ENCODE measurements at regions not wholly inside any gene's neighbourhood (a gene's known extent, or its start where the extent isn't known, plus 50 kb on each side); places are given as distances from the start of the nearest gene placed in this dataset.

DNA sequence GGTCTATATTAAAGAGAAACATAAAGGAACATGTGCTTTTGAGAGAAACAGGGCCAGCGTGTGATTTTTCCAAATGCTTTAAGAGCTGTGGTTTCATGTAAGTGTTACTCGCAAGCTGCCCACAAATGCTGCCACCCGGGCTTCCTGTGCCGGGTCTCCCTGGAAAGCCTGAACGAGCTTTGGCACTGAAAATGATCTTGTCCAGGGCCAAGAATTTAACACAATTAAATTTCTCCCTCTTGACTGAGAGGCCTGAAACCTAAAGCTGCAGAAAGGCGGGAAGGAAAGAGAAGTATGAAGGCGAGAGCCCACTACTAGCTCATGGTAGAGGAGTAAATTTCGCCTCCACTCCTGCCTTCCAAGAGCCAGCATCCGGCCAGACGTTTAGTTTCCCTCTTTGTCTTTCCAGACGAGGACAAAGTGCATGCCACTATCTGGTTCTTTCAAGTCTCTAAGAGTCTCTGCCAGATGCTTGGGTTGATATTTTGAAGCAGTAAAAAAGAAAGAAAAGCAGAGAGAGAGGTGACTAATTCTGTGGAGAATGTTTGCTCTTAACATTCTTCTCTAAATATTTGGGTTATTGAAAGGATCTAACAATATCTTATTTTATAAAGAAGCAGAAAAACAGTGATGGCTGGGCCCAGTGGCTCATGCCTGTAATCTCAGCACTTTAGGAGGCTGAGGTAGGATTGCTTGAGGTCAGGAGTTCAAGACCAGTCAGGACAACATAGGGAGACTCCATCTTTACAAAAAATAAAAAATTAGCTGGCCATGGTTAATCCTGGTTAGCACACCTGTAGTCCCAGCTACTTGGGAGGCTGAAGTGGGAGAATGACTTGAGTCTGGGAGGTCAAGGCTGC lies 100.0 kb upstream of the HNRNPU start:
- no peaks in the 10 kb centered on the region for H3K36me3 ChIP-seq (ENCODE audit: control insufficient read depth in 2 of 2, insufficient read depth in 2 of 2, low read length in 2 of 2)
- peak overlapping the region; percentile 58 to 69 for H3K9ac ChIP-seq (ENCODE audit: low read length in 2 of 2)
- peak overlapping the region; percentile 9 to 47 for H3K4me3 ChIP-seq (ENCODE audit: low read length in 2 of 2)
- H3K9me3 ChIP-seq (ENCODE audit: control insufficient read depth in 2 of 2, low read length in 2 of 2), result no peaks in the 10 kb centered on the region
- H3K27me3 ChIP-seq (ENCODE audit: control insufficient read depth in 1 of 2, insufficient read depth in 2 of 2, low read length in 2 of 2), result no peaks in the 10 kb centered on the region
- H3K4me1 ChIP-seq (ENCODE audit: control insufficient read depth, insufficient read depth, low read length), result peaks cover 24% of the 10 kb centered on the region
- peak overlapping the region; percentile 74 for H3K27ac ChIP-seq (ENCODE audit: low read length)

GRCh38 chr1:244963231-244963826 lies 99.0 kb upstream of the HNRNPU start:
- peak overlapping the region; percentile 74 for H3K27ac ChIP-seq (ENCODE audit: low read length)
- no peaks in the 10 kb centered on the region for H3K9me3 ChIP-seq (ENCODE audit: control insufficient read depth in 2 of 2, low read length in 2 of 2)
- H3K27me3 ChIP-seq (ENCODE audit: control insufficient read depth in 1 of 2, insufficient read depth in 2 of 2, low read length in 2 of 2), result no peaks in the 10 kb centered on the region
- H3K9ac ChIP-seq (ENCODE audit: low read length in 2 of 2), result peak overlapping the region; percentile 0 to 69
- H3K4me1 ChIP-seq (ENCODE audit: control insufficient read depth, insufficient read depth, low read length), result peaks cover 18% of the 10 kb centered on the region
- no peak overlapping the region for H3K4me3 ChIP-seq (ENCODE audit: low read length in 2 of 2)
- H3K36me3 ChIP-seq (ENCODE audit: control insufficient read depth in 2 of 2, insufficient read depth in 2 of 2, low read length in 2 of 2), result no peaks in the 10 kb centered on the region

GRCh38 chr1:244962130-244962529 lies 97.8 kb upstream of the HNRNPU start:
- Histone ChIP-seq H3K4me3 (ENCODE audit: low read length in 2 of 2) (no peak overlapping the region), H3K4me1 (ENCODE audit: control insufficient read depth, insufficient read depth, low read length) (peaks cover 15% of the 10 kb centered on the region), H3K27ac (ENCODE audit: low read length) (no peak overlapping the region), H3K36me3 (ENCODE audit: control insufficient read depth in 2 of 2, insufficient read depth in 2 of 2, low read length in 2 of 2) (no peaks in the 10 kb centered on the region), H3K9me3 (ENCODE audit: control insufficient read depth in 2 of 2, low read length in 2 of 2) (no peaks in the 10 kb centered on the region), H3K27me3 (ENCODE audit: control insufficient read depth in 1 of 2, insufficient read depth in 2 of 2, low read length in 2 of 2) (no peaks in the 10 kb centered on the region), H3K9ac (ENCODE audit: low read length in 2 of 2) (no peak overlapping the region)

DNA sequence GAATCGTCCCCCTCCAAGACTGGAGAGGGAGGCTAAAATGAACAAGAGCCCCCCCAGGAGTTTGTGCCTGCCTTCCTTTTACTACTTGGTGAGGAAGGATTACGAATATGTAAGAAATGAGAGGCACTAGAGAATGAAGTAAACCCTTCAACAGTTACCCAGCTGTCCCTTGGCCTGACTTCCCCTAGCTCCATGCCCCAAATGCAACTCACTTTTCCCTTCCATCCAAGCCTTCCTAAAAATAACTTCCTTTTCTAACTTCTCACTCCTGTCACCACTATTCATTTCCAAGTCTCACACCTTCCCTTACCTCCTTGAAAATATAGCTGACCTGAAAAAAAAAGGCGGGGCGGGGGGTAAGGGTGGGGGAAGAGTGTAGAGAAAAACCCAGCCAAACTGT lies 96.6 kb upstream of the HNRNPU start:
- Histone ChIP-seq H3K9ac (ENCODE audit: low read length in 2 of 2) (no peak overlapping the region), H3K27ac (ENCODE audit: low read length) (no peak overlapping the region), H3K36me3 (ENCODE audit: control insufficient read depth in 2 of 2, insufficient read depth in 2 of 2, low read length in 2 of 2) (no peaks in the 10 kb centered on the region), H3K27me3 (ENCODE audit: control insufficient read depth in 1 of 2, insufficient read depth in 2 of 2, low read length in 2 of 2) (no peaks in the 10 kb centered on the region), H3K9me3 (ENCODE audit: control insufficient read depth in 2 of 2, low read length in 2 of 2) (no peaks in the 10 kb centered on the region), H3K4me3 (ENCODE audit: low read length in 2 of 2) (no peak overlapping the region), H3K4me1 (ENCODE audit: control insufficient read depth, insufficient read depth, low read length) (peaks cover 15% of the 10 kb centered on the region)

GRCh38 chr1:244958593-244958992 lies 94.2 kb upstream of the HNRNPU start:
- Histone ChIP-seq H3K36me3 (ENCODE audit: control insufficient read depth in 2 of 2, insufficient read depth in 2 of 2, low read length in 2 of 2) (no peaks in the 10 kb centered on the region), H3K9me3 (ENCODE audit: control insufficient read depth in 2 of 2, low read length in 2 of 2) (no peaks in the 10 kb centered on the region), H3K4me1 (ENCODE audit: control insufficient read depth, insufficient read depth, low read length) (peaks cover 5% of the 10 kb centered on the region), H3K4me3 (ENCODE audit: low read length in 2 of 2) (no peak overlapping the region), H3K27ac (ENCODE audit: low read length) (no peak overlapping the region), H3K9ac (ENCODE audit: low read length in 2 of 2) (no peak overlapping the region), H3K27me3 (ENCODE audit: control insufficient read depth in 1 of 2, insufficient read depth in 2 of 2, low read length in 2 of 2) (no peaks in the 10 kb centered on the region)

DNA sequence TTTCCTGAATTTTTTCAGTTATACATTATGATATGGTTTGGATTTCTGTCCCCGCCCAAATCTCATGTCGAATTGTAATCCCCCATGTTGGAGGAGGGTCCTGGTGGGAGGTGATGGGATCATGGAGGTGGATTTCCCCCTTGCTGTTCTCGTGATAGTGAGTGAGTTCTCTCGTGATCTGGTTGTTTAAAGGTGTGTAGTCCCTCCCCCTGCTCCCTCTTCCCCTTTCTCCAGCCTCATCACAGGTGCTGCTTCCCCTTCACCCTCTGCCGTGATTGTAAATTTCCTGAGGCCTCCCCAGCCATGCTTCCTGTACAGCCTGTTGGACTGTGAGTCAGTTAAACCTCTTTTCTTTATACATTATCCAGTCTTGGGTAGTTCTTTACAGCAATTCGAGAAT lies 93.2 kb upstream of the HNRNPU start:
- no peak overlapping the region for H3K27ac ChIP-seq (ENCODE audit: low read length)
- H3K4me3 ChIP-seq (ENCODE audit: low read length in 2 of 2), result no peak overlapping the region
- H3K27me3 ChIP-seq (ENCODE audit: control insufficient read depth in 1 of 2, insufficient read depth in 2 of 2, low read length in 2 of 2), result no peaks in the 10 kb centered on the region
- H3K9ac ChIP-seq (ENCODE audit: low read length in 2 of 2), result no peak overlapping the region
- no peaks in the 10 kb centered on the region for H3K9me3 ChIP-seq (ENCODE audit: control insufficient read depth in 2 of 2, low read length in 2 of 2)
- H3K4me1 ChIP-seq (ENCODE audit: control insufficient read depth, insufficient read depth, low read length), result peaks cover 5% of the 10 kb centered on the region
- H3K36me3 ChIP-seq (ENCODE audit: control insufficient read depth in 2 of 2, insufficient read depth in 2 of 2, low read length in 2 of 2), result no peaks in the 10 kb centered on the region

DNA sequence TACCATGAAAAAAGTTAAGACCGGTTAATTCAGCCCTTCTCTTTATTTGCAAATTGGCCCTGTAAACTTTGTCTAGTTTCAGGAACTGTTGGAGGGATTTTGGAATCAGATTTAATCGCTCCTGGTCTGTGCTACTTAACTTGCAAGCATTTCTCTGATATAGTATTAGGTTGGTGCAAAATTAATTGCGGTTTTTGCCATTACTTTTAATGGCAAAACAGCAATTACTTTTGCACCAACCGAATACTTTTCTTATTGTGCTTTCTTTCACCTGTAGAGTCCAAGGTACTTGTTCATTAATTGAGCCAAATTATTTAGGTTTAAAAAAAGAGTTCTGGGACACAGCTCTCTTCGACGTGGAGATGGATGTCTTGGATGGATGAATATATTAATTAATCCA lies 92.8 kb upstream of the HNRNPU start:
- Histone ChIP-seq H3K9ac (ENCODE audit: low read length in 2 of 2) (no peak overlapping the region), H3K9me3 (ENCODE audit: control insufficient read depth in 2 of 2, low read length in 2 of 2) (no peaks in the 10 kb centered on the region), H3K36me3 (ENCODE audit: control insufficient read depth in 2 of 2, insufficient read depth in 2 of 2, low read length in 2 of 2) (no peaks in the 10 kb centered on the region), H3K4me3 (ENCODE audit: low read length in 2 of 2) (no peak overlapping the region), H3K27ac (ENCODE audit: low read length) (no peak overlapping the region), H3K27me3 (ENCODE audit: control insufficient read depth in 1 of 2, insufficient read depth in 2 of 2, low read length in 2 of 2) (no peaks in the 10 kb centered on the region), H3K4me1 (ENCODE audit: control insufficient read depth, insufficient read depth, low read length) (peaks cover 5% of the 10 kb centered on the region)

DNA sequence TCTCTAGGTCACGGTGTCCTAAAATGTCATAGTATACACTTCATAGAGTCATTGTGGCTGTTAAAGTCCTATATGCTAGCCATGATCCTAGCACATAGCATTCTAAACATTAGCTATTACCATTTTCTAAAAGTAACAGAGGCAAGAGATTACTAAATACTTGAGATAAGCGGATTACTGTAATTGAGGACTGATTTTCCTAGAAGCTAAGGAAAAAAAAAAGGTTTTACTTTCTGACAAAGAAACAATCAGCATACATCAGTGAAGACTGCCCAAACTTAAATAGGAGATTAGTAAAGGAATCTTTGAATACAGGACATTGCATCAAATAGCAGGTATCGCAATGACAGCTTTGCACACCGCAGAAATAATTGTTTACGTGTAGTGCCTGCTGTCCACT lies 91.3 kb upstream of the HNRNPU start:
- no peak overlapping the region for H3K9ac ChIP-seq (ENCODE audit: low read length in 2 of 2)

GRCh38 chr1:244954359-244954758 lies 90.0 kb upstream of the HNRNPU start:
- Histone ChIP-seq H3K27me3 (ENCODE audit: control insufficient read depth in 1 of 2, insufficient read depth in 2 of 2, low read length in 2 of 2) (no peaks in the 10 kb centered on the region), H3K9me3 (ENCODE audit: control insufficient read depth in 2 of 2, low read length in 2 of 2) (no peaks in the 10 kb centered on the region), H3K36me3 (ENCODE audit: control insufficient read depth in 2 of 2, insufficient read depth in 2 of 2, low read length in 2 of 2) (no peaks in the 10 kb centered on the region), H3K27ac (ENCODE audit: low read length) (no peak overlapping the region), H3K9ac (ENCODE audit: low read length in 2 of 2) (no peak overlapping the region), H3K4me1 (ENCODE audit: control insufficient read depth, insufficient read depth, low read length) (peaks cover 5% of the 10 kb centered on the region), H3K4me3 (ENCODE audit: low read length in 2 of 2) (no peak overlapping the region)

More for the DNA sequence above, 91.3 kb upstream of the HNRNPU start:
- H3K4me1 ChIP-seq (ENCODE audit: control insufficient read depth, insufficient read depth, low read length), result peaks cover 5% of the 10 kb centered on the region
- no peaks in the 10 kb centered on the region for H3K36me3 ChIP-seq (ENCODE audit: control insufficient read depth in 2 of 2, insufficient read depth in 2 of 2, low read length in 2 of 2)
- no peak overlapping the region for H3K4me3 ChIP-seq (ENCODE audit: low read length in 2 of 2)
- no peaks in the 10 kb centered on the region for H3K9me3 ChIP-seq (ENCODE audit: control insufficient read depth in 2 of 2, low read length in 2 of 2)
- H3K27me3 ChIP-seq (ENCODE audit: control insufficient read depth in 1 of 2, insufficient read depth in 2 of 2, low read length in 2 of 2), result no peaks in the 10 kb centered on the region
- H3K27ac ChIP-seq (ENCODE audit: low read length), result no peak overlapping the region

DNA sequence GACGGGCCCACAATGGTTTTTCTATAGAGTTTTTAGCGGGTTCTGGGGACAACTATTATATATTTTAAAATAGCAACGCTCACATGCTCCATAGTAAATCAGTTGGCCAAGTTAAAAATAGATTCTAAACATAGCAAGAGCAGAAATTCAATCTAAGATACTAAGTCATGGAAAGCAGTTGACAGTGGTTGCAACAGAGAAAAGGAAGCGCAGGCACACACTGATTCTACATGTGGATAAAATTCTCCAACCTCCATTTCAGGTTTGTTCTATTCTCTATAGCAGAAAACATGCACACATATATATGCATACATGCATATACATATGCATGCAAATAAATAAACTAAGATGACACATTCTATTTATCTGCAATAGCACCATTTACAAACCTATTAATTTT lies 89.6 kb upstream of the HNRNPU start:
- no peak overlapping the region for H3K9ac ChIP-seq (ENCODE audit: low read length in 2 of 2)
- no peaks in the 10 kb centered on the region for H3K36me3 ChIP-seq (ENCODE audit: control insufficient read depth in 2 of 2, insufficient read depth in 2 of 2, low read length in 2 of 2)
- no peak overlapping the region for H3K27ac ChIP-seq (ENCODE audit: low read length)
- peaks cover 5% of the 10 kb centered on the region for H3K4me1 ChIP-seq (ENCODE audit: control insufficient read depth, insufficient read depth, low read length)
- no peaks in the 10 kb centered on the region for H3K27me3 ChIP-seq (ENCODE audit: control insufficient read depth in 1 of 2, insufficient read depth in 2 of 2, low read length in 2 of 2)
- no peak overlapping the region for H3K4me3 ChIP-seq (ENCODE audit: low read length in 2 of 2)
- H3K9me3 ChIP-seq (ENCODE audit: control insufficient read depth in 2 of 2, low read length in 2 of 2), result no peaks in the 10 kb centered on the region

DNA sequence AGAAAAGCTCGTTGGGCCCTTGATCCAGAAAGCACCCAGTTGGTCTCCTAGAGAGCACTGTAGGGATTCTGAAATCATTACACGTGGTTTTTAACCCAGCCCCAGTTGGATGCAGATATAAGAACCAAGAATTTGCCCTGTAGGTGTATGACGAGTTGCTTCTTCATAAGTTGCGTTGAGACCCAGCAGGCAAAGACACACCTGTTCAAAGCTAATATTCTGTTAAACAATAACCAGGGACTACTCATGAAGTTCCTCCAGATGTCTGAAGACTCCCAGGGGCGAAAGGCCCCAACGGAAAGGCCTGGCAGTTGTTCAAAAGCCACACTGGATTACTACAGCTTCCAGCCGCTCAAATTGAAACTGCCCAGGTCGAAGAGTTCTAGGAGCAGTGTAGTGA lies 88.6 kb upstream of the HNRNPU start:
- Histone ChIP-seq H3K4me1 (ENCODE audit: control insufficient read depth, insufficient read depth, low read length) (peaks cover 5% of the 10 kb centered on the region), H3K4me3 (ENCODE audit: low read length in 2 of 2) (no peak overlapping the region), H3K36me3 (ENCODE audit: control insufficient read depth in 2 of 2, insufficient read depth in 2 of 2, low read length in 2 of 2) (no peaks in the 10 kb centered on the region), H3K9me3 (ENCODE audit: control insufficient read depth in 2 of 2, low read length in 2 of 2) (no peaks in the 10 kb centered on the region), H3K9ac (ENCODE audit: low read length in 2 of 2) (no peak overlapping the region), H3K27me3 (ENCODE audit: control insufficient read depth in 1 of 2, insufficient read depth in 2 of 2, low read length in 2 of 2) (no peaks in the 10 kb centered on the region), H3K27ac (ENCODE audit: low read length) (no peak overlapping the region)
